ENCODE measurements at regions not wholly inside any gene's neighbourhood (a gene's known extent, or its start where the extent isn't known, plus 50 kb on each side); places are given as distances from the start of the nearest gene placed in this dataset.

GRCh38 chr3:36229496-36229895 is 150.8 kb upstream of the STAC start:
- H3K27ac ChIP-seq: no peak overlapping the region
- intact Hi-C loops (cut with DNase I): no loop called here
- H3K27me3 ChIP-seq: no peaks in the 10 kb centered on the region
- H3K4me3 ChIP-seq: no peak overlapping the region
- no peak for DNase-seq (ENCODE audit: low spot score in 2 of 2)
- H3K36me3 ChIP-seq: no peaks in the 10 kb centered on the region
- TF ChIP-seq CTCF (IDR thresholded peaks at IDR 0.05): no peak
- no peaks in the 10 kb centered on the region for H3K9me3 ChIP-seq
- H3K4me1 ChIP-seq: no peaks in the 10 kb centered on the region

DNA sequence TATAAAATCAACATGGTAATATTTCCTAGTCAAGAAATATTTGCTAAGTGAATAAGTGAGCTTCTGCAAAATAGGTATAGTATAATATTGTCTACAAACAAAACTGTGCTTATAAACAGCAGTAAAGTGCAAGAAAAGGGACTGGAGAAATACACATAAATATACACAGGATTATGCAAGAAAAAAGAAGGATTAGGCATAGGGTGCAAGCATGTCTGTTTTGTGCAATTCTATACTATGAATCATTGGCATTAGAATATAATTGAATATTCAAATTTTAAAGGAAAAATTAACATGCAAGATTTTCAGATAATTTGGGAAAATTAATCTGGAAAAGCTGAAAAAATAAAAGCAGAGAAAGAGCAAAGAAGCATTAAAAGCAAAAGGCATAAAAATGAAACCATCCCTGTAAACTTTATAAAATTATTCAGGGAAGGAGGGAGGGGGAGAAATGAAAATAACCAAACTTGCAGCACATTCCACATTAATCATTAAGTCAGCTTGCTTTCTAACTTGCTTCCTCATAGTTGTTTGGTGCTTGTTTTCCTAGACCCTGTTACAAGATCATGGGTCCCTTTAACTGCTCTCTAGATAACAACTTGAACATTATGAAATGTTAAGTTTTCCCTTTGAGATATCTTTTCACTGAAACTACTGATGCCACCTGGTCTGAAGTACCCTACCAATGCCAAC is 147.4 kb upstream of the STAC start:
- no peak overlapping the region for H3K4me3 ChIP-seq
- no peaks in the 10 kb centered on the region for H3K27me3 ChIP-seq
- H3K36me3 ChIP-seq: no peaks in the 10 kb centered on the region
- H3K27ac ChIP-seq: no peak overlapping the region
- no peaks in the 10 kb centered on the region for H3K4me1 ChIP-seq
- DNase-seq (ENCODE audit: low spot score in 2 of 2): no peak
- TF ChIP-seq CTCF (IDR thresholded peaks at IDR 0.05): no peak
- intact Hi-C loops (cut with DNase I): no loop called here
- H3K9me3 ChIP-seq: peaks cover 0 to 6% of the 10 kb centered on the region in 2 donors

GRCh38 chr3:36244728-36245127 is 135.6 kb upstream of the STAC start:
- no peaks in the 10 kb centered on the region for H3K36me3 ChIP-seq
- no peak for TF ChIP-seq CTCF (IDR thresholded peaks at IDR 0.05)
- no peak for DNase-seq (ENCODE audit: low spot score in 2 of 2)
- no peaks in the 10 kb centered on the region for H3K27me3 ChIP-seq
- H3K4me3 ChIP-seq: no peak overlapping the region
- intact Hi-C loops (cut with DNase I): no loop called here
- H3K9me3 ChIP-seq: no peaks in the 10 kb centered on the region
- no peak overlapping the region for H3K27ac ChIP-seq
- H3K4me1 ChIP-seq: no peaks in the 10 kb centered on the region

- H3K27me3 ChIP-seq: no peaks in the 10 kb centered on the region
- H3K36me3 ChIP-seq: no peaks in the 10 kb centered on the region
- no peaks in the 10 kb centered on the region for H3K4me1 ChIP-seq
- no peak overlapping the region for H3K27ac ChIP-seq
- no peak for DNase-seq (ENCODE audit: low spot score in 2 of 2)
- no peak for TF ChIP-seq CTCF (IDR thresholded peaks at IDR 0.05)
- no peak overlapping the region for H3K4me3 ChIP-seq
- intact Hi-C loops (cut with DNase I): no loop called here
- H3K9me3 ChIP-seq: peaks cover 8 to 19% of the 10 kb centered on the region in 2 donors
Observed at GRCh38 chr3:36248374-36248773, 131.9 kb upstream of the STAC start.

DNA sequence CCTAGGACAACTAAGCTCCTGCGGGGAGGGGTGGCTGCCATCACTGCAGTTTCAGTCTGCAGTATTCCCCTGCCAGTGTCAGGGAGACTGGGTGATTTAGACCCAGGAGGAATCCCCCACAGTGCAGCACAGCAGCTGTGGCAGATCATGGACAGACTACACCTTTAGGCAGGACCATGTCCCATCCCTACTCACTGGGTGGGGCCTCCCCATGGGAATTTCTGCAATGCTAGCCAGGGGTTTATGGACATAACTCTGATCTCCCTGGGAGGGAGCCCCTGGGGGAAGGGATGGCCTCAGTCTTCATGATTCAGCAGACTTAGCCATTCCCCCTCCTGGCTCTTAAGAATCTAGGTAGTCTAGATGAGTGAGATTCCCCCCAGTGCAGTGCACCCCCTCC is 130.1 kb upstream of the STAC start:
- Histone ChIP-seq H3K9me3 (peaks cover 8 to 19% of the 10 kb centered on the region in 2 donors), H3K4me3 (no peak overlapping the region), H3K36me3 (no peaks in the 10 kb centered on the region), H3K27me3 (no peaks in the 10 kb centered on the region), H3K4me1 (no peaks in the 10 kb centered on the region), H3K27ac (no peak overlapping the region)
- DNase-seq (ENCODE audit: low spot score in 2 of 2): no peak
- intact Hi-C loops (cut with DNase I): no loop called here
- no peak for TF ChIP-seq CTCF (IDR thresholded peaks at IDR 0.05)
